A673 (cell line): ENCODE measurements at regions not wholly inside any gene's neighbourhood (a gene's known extent, or its start where the extent isn't known, plus 50 kb on each side); places are given as distances from the start of the nearest gene placed in this dataset.

Experiments
- BruUV-seq: library from RNA; stranded (reverse); fragments of 400-500 nt; replicated peaks from 2 replicates; lab custom pipeline; 2021; lab: Mats Ljungman, UMichigan
- CTCF ChIA-PET: fragments of 300-600 bp; sonication (Branson Sonifier 250); formaldehyde crosslinking; loops from one replicate; lab custom pipeline; 2022; ENCODE audit warnings: antibody characterized with exemption; lab: Charles Lee
- POLR2A ChIA-PET: fragments of 300-600 bp; sonication (Branson Sonifier 250); formaldehyde crosslinking; loops from one replicate; lab custom pipeline; 2022; ENCODE audit warnings: antibody characterized with exemption; ENCODE audit not compliant: low non-redundant PET; lab: Charles Lee
- DNase-seq: peaks from one replicate; pipeline ENCODE4 v3.0.0-alpha.2; 2015; ENCODE audit warnings: low spot score
- H3K27ac ChIP-seq: fragments of 200-600 bp; sonication (generic); 2 replicates; pipeline ENCODE4 v1.5.1; 2016; ENCODE audit warnings: mixed run types, low read depth, mild to moderate bottlenecking, mixed read lengths, antibody characterized with exemption, low read length; ENCODE audit not compliant: poor library complexity, severe bottlenecking
- H3K27me3 ChIP-seq: fragments of 200-600 bp; sonication (generic); replicated peaks from 2 replicates; pipeline ENCODE4 v1.6.1; 2017; ENCODE audit warnings: mixed run types, low read depth, mild to moderate bottlenecking, mixed read lengths, antibody characterized with exemption, low read length; ENCODE audit not compliant: insufficient read depth, poor library complexity
- H3K36me3 ChIP-seq: fragments of 200-600 bp; sonication (generic); 2 replicates; pipeline ENCODE4 v1.6.1; 2016; ENCODE audit warnings: mixed run types, mild to moderate bottlenecking, mixed read lengths, antibody characterized with exemption, low read length; ENCODE audit not compliant: insufficient read depth, poor library complexity, severe bottlenecking
- H3K4me1 ChIP-seq: fragments of 200-600 bp; sonication (generic); 2 replicates; pipeline ENCODE4 v1.6.1; 2017; ENCODE audit warnings: mixed run types, mild to moderate bottlenecking, mixed read lengths, antibody characterized with exemption, low read length; ENCODE audit not compliant: insufficient read depth, poor library complexity, severe bottlenecking
- H3K4me3 ChIP-seq: fragments of 200-600 bp; sonication (generic); 2 replicates; pipeline ENCODE4 v1.5.1; 2016; ENCODE audit warnings: low read depth, mixed run types, mild to moderate bottlenecking, mixed read lengths, low read length; ENCODE audit not compliant: poor library complexity, severe bottlenecking
- H3K9me3 ChIP-seq: fragments of 200-600 bp; sonication (generic); 2 replicates; pipeline ENCODE4 v1.6.1; 2016; ENCODE audit warnings: mixed run types, low read depth, mild to moderate bottlenecking, mixed read lengths, antibody characterized with exemption, low read length; ENCODE audit not compliant: poor library complexity, severe bottlenecking
- CTCF ChIP-seq: fragments of 300-800, 200-600 bp; sonication (generic); conservative IDR thresholded peaks from 2 replicates; pipeline ENCODE4 v1.5.1; 2017; ENCODE audit warnings: low read depth, mild to moderate bottlenecking, antibody characterized with exemption, low read length, moderate library complexity, mixed read lengths
- EZH2 ChIP-seq: fragments of 200-600 bp; sonication (generic); IDR thresholded peaks from 2 replicates; pipeline ENCODE4 v1.6.1; 2017; ENCODE audit warnings: borderline replicate concordance, low read depth, mild to moderate bottlenecking, mixed read lengths, antibody characterized with exemption, low read length; ENCODE audit not compliant: poor library complexity, severe bottlenecking
- intact Hi-C: fragments of 100-400 bp; cut with micrococcal nuclease; formaldehyde crosslinking; loops from one replicate; pipeline ENCODE4 v1.10.0; 2022; ENCODE audit not compliant: unreplicated experiment

GRCh38 chr10:83995738-83996331 is 143.5 kb upstream of the GHITM start:
- intact Hi-C loops = no loop called here
- no peaks in the 10 kb centered on the region for H3K9me3 ChIP-seq
- H3K27me3 ChIP-seq = no peaks in the 10 kb centered on the region
- no peak for DNase-seq
- ChIA-PET CTCF (no interaction called here), POLR2A (no interaction called here)
- H3K36me3 ChIP-seq = no peaks in the 10 kb centered on the region
- no peak overlapping the region for H3K27ac ChIP-seq
- BruUV-seq = no TSS peak
- no peak for TF ChIP-seq EZH2
- no peak for TF ChIP-seq CTCF
- no peak overlapping the region for H3K4me3 ChIP-seq
- H3K4me1 ChIP-seq = no peaks in the 10 kb centered on the region

GRCh38 chr10:84004221-84004620 is 135.1 kb upstream of the GHITM start:
- no peak for DNase-seq
- TF ChIP-seq EZH2 (no peak), CTCF (no peak)
- H3K9me3 ChIP-seq = no peaks in the 10 kb centered on the region
- intact Hi-C loops = no loop called here
- no peaks in the 10 kb centered on the region for H3K36me3 ChIP-seq
- H3K4me1 ChIP-seq = peaks cover 9% of the 10 kb centered on the region
- ChIA-PET CTCF (no interaction called here), POLR2A (no interaction called here)
- H3K27ac ChIP-seq = no peak overlapping the region
- no peak overlapping the region for H3K4me3 ChIP-seq
- no peaks in the 10 kb centered on the region for H3K27me3 ChIP-seq
- BruUV-seq = no TSS peak

- TF ChIP-seq EZH2 = no peak
- no peak for TF ChIP-seq CTCF
- H3K36me3 ChIP-seq = no peaks in the 10 kb centered on the region
- no peaks in the 10 kb centered on the region for H3K27me3 ChIP-seq
- no peak for DNase-seq
- H3K4me1 ChIP-seq = peaks cover 10% of the 10 kb centered on the region
- BruUV-seq = no TSS peak
- no peaks in the 10 kb centered on the region for H3K9me3 ChIP-seq
- no peak overlapping the region for H3K4me3 ChIP-seq
- CTCF ChIA-PET = interaction anchor here (0.5 kb wide), 1 partner anchor 21 kb away, joined by 4 read pairs; no protein-coding TSS in a partner anchor
- POLR2A ChIA-PET = no interaction called here
- intact Hi-C loops = no loop called here
- no peak overlapping the region for H3K27ac ChIP-seq
Observed at GRCh38 chr10:84005403-84005802, 133.9 kb upstream of the GHITM start.
